A549 (cell line): ENCODE measurements at regions not wholly inside any gene's neighbourhood (a gene's known extent, or its start where the extent isn't known, plus 50 kb on each side); places are given as distances from the start of the nearest gene placed in this dataset.

Experiments used
- ATAC-seq, 2 experiments: fragments of 200-7000 bp in 1 of 2; fragments of >200 bp in 1 of 2; cut with Nextera tagmentation in 1 of 2; cut with Tn5 transposase in 1 of 2; 3 replicates each; pipeline versions ENCODE4 v1.8.0 to v1.9.1; 2018 to 2020; ENCODE audit warnings: mild to moderate bottlenecking in 1 of 2, moderate library complexity in 1 of 2
- CTCF ChIA-PET: fragments of 300-600 bp; sonication (Branson Sonifier 250); formaldehyde crosslinking; extraction: SDS; loops from one replicate; lab custom pipeline; 2021; ENCODE audit warnings: antibody characterized with exemption, inconsistent platforms; lab: Yijun Ruan, JAX
- POLR2A ChIA-PET: fragments of 350-600 bp; formaldehyde crosslinking; extraction: SDS; loops from one replicate; lab custom pipeline; 2021; ENCODE audit warnings: antibody characterized with exemption, inconsistent platforms; lab: Yijun Ruan, JAX
- DNase-seq, 2 experiments: peaks; one replicate each; pipeline versions ENCODE4 v3.0.0 to v3.0.0-alpha.2; 2011 to 2016; ENCODE audit warnings: low read depth in 1 of 2, low spot score in 1 of 2
- FAIRE-seq: peaks from 2 replicates; lab custom pipeline; 2011; peaks lifted over from hg19 to GRCh38; lab: Jason Lieb, UNC
- H3K27ac ChIP-seq, 2 experiments: fragments of >200 bp; sonication (Bioruptor Twin); formaldehyde crosslinking; 3 replicates each; pipeline ENCODE4 v1.5.1; 2016 to 2017
- H3K4me1 ChIP-seq: fragments of >200 bp; sonication (Bioruptor Twin); formaldehyde crosslinking; 3 replicates; pipeline ENCODE4 v1.6.1; 2016
- H3K4me2 ChIP-seq: fragments of >200 bp; sonication (Bioruptor Twin); formaldehyde crosslinking; 3 replicates; pipeline ENCODE4 v1.6.1; 2016
- H3K4me3 ChIP-seq: fragments of >200 bp; sonication (Bioruptor Twin); formaldehyde crosslinking; 3 replicates; pipeline ENCODE4 v1.5.1; 2016
- H3K9me3 ChIP-seq: fragments of >200 bp; sonication (Bioruptor Twin); formaldehyde crosslinking; 3 replicates; pipeline ENCODE4 v1.6.1; 2016
- CHD4 ChIP-seq: fragments of 200-600 bp; sonication (generic); IDR thresholded peaks from 2 replicates; pipeline ENCODE4 v1.6.1; 2016; ENCODE audit warnings: antibody characterized with exemption, mild to moderate bottlenecking, borderline replicate concordance
- EHMT2 ChIP-seq: fragments of 200-600 bp; sonication (generic); IDR thresholded peaks from 2 replicates; pipeline ENCODE4 v1.6.1; 2016; ENCODE audit warnings: antibody characterized with exemption, low read depth, mild to moderate bottlenecking, moderate library complexity
- ESRRA ChIP-seq: fragments of 150-350 bp; IDR thresholded peaks from 2 replicates; pipeline ENCODE4 v1.6.1; 2014; ENCODE audit warnings: mild to moderate bottlenecking, low read length, borderline replicate concordance
- FOSB ChIP-seq: fragments of 250-450 bp; sonication (Bioruptor Pico); IDR thresholded peaks from 2 replicates; pipeline ENCODE4 v1.5.0; 2020; ENCODE audit warnings: mild to moderate bottlenecking, moderate library complexity
- HOXB13 ChIP-seq: fragments of 250-450 bp; sonication (Bioruptor Pico); IDR thresholded peaks from 2 replicates; pipeline ENCODE4 v1.5.0; 2020; ENCODE audit warnings: low read depth, mild to moderate bottlenecking, moderate library complexity
- HOXB5 ChIP-seq: fragments of 250-450 bp; sonication (Bioruptor Pico); IDR thresholded peaks from 2 replicates; pipeline ENCODE4 v1.5.0; 2020; ENCODE audit warnings: mild to moderate bottlenecking, moderate library complexity
- MYC ChIP-seq: IDR thresholded peaks from 2 replicates; pipeline ENCODE4 v1.6.1; 2012; ENCODE audit warnings: mild to moderate bottlenecking, inconsistent platforms, low read length, improper control_type of control experiment, borderline replicate concordance
- NFE2L2 ChIP-seq: fragments of 150-350 bp; conservative IDR thresholded peaks from 2 replicates; pipeline ENCODE4 v1.6.1; 2014; ENCODE audit warnings: low read length
- NPAS2 ChIP-seq: fragments of 250-450 bp; sonication (Bioruptor Pico); IDR thresholded peaks from 2 replicates; pipeline ENCODE4 v1.8.0; 2022; ENCODE audit warnings: mild to moderate bottlenecking, moderate library complexity, borderline replicate concordance
- NR3C1 ChIP-seq: fragments of >200 bp; sonication (Bioruptor Twin); formaldehyde crosslinking; IDR thresholded peaks from 3 replicates; pipeline ENCODE4 v1.6.1; 2017
- PBX3 ChIP-seq: IDR thresholded peaks from 2 replicates; pipeline ENCODE4 v1.6.1; 2012
- POLR2AphosphoS2 ChIP-seq: conservative IDR thresholded peaks from 2 replicates; pipeline ENCODE4 v1.6.1; 2012; ENCODE audit warnings: low read length, improper control_type of control experiment, inconsistent platforms
- RCOR1 ChIP-seq: fragments of 150-350 bp; IDR thresholded peaks from 2 replicates; pipeline ENCODE4 v1.6.1; 2014; ENCODE audit warnings: antibody characterized with exemption, low read length, low read depth
- RFX5 ChIP-seq: fragments of 450-650 bp; IDR thresholded peaks from 2 replicates; pipeline ENCODE4 v1.7.1; 2014; ENCODE audit warnings: antibody characterized with exemption, mild to moderate bottlenecking, moderate library complexity
- SREBF2 ChIP-seq: fragments of 450-650 bp; IDR thresholded peaks from 2 replicates; pipeline ENCODE4 v1.6.1; 2014; ENCODE audit warnings: mild to moderate bottlenecking, moderate library complexity
- TP53 ChIP-seq: fragments of 250-450 bp; sonication (Bioruptor Pico); IDR thresholded peaks from 2 replicates; pipeline ENCODE4 v1.5.0; 2021; ENCODE audit warnings: mild to moderate bottlenecking, moderate library complexity
- ZC3H11A ChIP-seq: fragments of 450-650 bp; IDR thresholded peaks from 2 replicates; pipeline ENCODE4 v1.6.1; 2014; ENCODE audit warnings: antibody characterized with exemption, mild to moderate bottlenecking
- WGBS: methylation state at CpG from one replicate; pipeline ENCODE4 v1.1.6; 2017; ENCODE audit errors: missing lambda C conversion rate; 5-methylcytosine and 5-hydroxymethylcytosine counted together
- TF ChIP-seq, protein P1 (sequence below): fragments of >200 bp; sonication (Bioruptor Twin); formaldehyde crosslinking; IDR thresholded peaks from 3 replicates; pipeline ENCODE4 v1.6.1; 2016
- TF ChIP-seq, protein P2 (sequence below): IDR thresholded peaks from 2 replicates; pipeline ENCODE4 v1.6.1; 2012

DNA sequence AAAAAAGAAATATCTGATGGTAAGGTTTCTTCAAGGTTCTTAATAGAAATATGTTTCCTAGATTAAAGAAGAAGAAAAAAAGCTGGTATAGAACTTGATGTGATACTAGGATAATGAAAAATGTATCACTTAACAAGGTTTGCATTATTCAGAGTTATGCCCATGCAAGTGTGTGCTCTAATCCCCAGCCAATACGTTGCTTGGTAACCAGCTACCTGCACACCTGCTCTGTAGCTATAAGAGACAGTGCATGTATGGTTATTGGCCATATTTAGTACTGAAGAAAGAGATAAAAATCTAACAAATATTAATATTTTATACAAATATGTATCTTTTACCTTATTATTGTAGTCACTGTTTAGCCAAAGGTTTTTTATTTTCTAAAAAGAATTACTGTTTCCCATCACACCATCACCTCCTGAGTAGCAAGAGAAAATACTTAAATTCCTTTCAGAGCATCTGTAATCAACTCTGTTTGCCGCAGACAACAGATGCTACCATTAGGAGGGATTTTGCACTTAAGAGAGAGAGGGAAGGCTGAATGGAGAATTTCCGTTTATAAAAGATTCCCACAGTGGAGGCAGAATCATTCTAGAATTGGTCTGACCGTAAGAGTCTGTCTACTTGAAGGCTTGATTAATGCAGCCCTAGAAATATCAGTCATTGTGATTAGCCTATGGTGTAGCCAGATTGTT, 115.6 kb downstream of the NEDD1 start:
- ATAC-seq (no peak), DNase-seq (no peak)
- H3K4me3 ChIP-seq: no peak overlapping the region
- 19% methylated on average over 4 of the region's 4 CpGs for WGBS
- no peak for TF ChIP-seq ESRRA
- TF ChIP-seq, protein P1, sequence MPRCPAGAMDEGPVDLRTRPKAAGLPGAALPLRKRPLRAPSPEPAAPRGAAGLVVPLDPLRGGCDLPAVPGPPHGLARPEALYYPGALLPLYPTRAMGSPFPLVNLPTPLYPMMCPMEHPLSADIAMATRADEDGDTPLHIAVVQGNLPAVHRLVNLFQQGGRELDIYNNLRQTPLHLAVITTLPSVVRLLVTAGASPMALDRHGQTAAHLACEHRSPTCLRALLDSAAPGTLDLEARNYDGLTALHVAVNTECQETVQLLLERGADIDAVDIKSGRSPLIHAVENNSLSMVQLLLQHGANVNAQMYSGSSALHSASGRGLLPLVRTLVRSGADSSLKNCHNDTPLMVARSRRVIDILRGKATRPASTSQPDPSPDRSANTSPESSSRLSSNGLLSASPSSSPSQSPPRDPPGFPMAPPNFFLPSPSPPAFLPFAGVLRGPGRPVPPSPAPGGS: no peak
- TF ChIP-seq HOXB13: no peak
- TF ChIP-seq, protein P2, sequence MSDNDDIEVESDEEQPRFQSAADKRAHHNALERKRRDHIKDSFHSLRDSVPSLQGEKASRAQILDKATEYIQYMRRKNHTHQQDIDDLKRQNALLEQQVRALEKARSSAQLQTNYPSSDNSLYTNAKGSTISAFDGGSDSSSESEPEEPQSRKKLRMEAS: no peak
- no peak for TF ChIP-seq NFE2L2
- TF ChIP-seq TP53 (CRISPR knock-in tag): no peak
- TF ChIP-seq CHD4: no peak
- TF ChIP-seq SREBF2: no peak
- TF ChIP-seq EHMT2: no peak
- no peak for TF ChIP-seq PBX3
- no peak for TF ChIP-seq RFX5
- no peak for TF ChIP-seq HOXB5 (CRISPR knock-in tag)
- TF ChIP-seq, all 56 proteins: peak for 0
- H3K4me2 ChIP-seq: no peak overlapping the region
- ChIA-PET CTCF (no interaction called here), POLR2A (no interaction called here)
- H3K4me1 ChIP-seq: no peaks in the 10 kb centered on the region
- no peak for FAIRE-seq
- no peaks in the 10 kb centered on the region for H3K9me3 ChIP-seq
- H3K27ac ChIP-seq: no peak overlapping the region

DNA sequence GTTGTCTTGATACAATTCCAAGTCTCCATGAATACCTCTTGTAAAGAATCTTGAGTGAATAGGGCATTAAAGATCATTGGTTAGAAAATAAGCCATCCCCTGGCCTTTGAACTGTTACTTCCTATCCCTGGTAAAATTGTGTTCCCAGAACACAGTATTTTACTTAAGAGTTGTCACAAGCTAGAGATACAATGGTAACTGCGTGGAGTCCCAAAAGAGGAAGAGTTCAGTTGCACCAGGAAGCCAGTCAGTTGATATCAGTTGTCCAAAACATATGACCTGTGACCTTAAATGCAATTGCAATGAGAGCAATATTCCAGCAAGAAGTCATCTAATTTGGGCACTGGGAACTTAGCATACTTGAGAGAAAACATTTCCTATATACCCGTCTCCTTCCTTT, 117.3 kb downstream of the NEDD1 start:
- Histone ChIP-seq H3K4me3 (no peak overlapping the region), H3K27ac (no peak overlapping the region), H3K9me3 (no peaks in the 10 kb centered on the region), H3K4me2 (no peak overlapping the region), H3K4me1 (no peaks in the 10 kb centered on the region)
- ChIA-PET CTCF (no interaction called here), POLR2A (no interaction called here)
- ATAC-seq (no peak), DNase-seq (no peak), FAIRE-seq (no peak)
- WGBS: 12% methylated on average over 2 of the region's 2 CpGs
- TF ChIP-seq NPAS2 (CRISPR knock-in tag) (no peak), POLR2AphosphoS2 (no peak)

DNA sequence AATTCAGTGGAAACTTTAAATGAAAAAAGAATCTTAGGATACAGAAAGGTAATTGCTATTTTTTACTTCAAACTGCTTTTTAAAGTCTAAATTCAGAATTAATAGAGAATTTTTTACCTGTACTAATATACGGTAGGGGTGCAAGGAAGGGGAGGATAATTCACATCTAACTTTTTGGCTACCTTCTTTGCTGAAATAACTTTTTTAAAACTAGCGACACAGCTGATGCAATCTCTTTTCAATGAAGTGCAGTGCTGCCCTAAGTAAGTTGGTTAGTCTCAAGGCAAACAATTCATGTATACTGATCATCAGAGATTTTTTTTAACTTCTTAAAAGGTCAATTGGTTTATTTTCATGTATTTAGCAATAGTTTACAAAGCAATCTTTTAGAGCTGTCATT, 119.8 kb downstream of the NEDD1 start:
- TF ChIP-seq RCOR1: no peak
- CTCF ChIA-PET: no interaction called here
- 21% methylated on average over 2 of the region's 2 CpGs for WGBS
- Histone ChIP-seq H3K4me3 (no peak overlapping the region), H3K4me2 (no peak overlapping the region), H3K27ac (no peak overlapping the region), H3K4me1 (no peaks in the 10 kb centered on the region), H3K9me3 (no peaks in the 10 kb centered on the region)
- DNase-seq (no peak), ATAC-seq (no peak), FAIRE-seq (no peak)
- POLR2A ChIA-PET: no interaction called here

- Histone ChIP-seq H3K9me3 (no peaks in the 10 kb centered on the region), H3K4me3 (no peak overlapping the region), H3K4me2 (no peak overlapping the region), H3K27ac (no peak overlapping the region), H3K4me1 (no peaks in the 10 kb centered on the region)
- no peak for FAIRE-seq
- TF ChIP-seq ZC3H11A (no peak), MYC (no peak), FOSB (no peak), NR3C1 (no peak)
- 3% methylated on average over 1 of the region's 1 CpG for WGBS
- no peak for ATAC-seq
- CTCF ChIA-PET: no interaction called here
- POLR2A ChIA-PET: no interaction called here
- DNase-seq: no peak
These were observed 120.4 kb downstream of the NEDD1 start for GRCh38 chr12:97027482-97027881.
